ENCODE measurements at regions not wholly inside any gene's neighbourhood (a gene's known extent, or its start where the extent isn't known, plus 50 kb on each side); places are given as distances from the start of the nearest gene placed in this dataset.

DNA sequence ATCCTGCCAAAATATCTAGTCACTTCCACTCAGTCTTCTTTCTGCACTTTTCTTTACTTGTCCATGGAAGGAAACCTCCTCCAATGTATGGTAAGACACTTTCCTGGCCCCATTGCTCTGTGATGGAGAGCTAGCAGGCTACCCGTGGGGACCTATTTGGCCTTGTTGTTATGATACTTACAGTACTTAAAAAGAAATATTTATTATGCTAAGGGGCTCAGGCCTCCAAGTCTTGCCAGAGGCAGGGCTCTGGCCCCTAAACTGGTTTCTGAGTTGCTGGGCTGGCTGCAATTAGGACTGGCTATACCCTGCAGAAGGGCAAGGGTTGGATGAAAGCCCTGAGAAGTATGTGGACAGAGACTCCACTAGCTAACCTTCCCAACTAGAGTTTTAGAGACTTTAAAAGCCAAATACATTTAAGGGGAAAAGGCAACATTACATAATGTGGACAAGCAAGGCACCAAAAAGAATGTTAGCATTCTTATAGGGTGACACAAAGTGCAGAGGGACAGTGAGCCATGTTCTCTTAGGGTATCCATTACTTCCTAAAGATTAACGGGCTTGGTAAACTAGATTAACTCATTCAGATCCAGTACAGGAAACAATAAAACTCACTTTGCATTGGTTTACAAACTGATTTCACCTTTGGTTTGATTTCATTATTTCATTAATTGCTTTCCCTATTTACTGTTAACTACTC lies 84.9 kb upstream of the INHBA start:
- no peak for DNase-seq

DNA sequence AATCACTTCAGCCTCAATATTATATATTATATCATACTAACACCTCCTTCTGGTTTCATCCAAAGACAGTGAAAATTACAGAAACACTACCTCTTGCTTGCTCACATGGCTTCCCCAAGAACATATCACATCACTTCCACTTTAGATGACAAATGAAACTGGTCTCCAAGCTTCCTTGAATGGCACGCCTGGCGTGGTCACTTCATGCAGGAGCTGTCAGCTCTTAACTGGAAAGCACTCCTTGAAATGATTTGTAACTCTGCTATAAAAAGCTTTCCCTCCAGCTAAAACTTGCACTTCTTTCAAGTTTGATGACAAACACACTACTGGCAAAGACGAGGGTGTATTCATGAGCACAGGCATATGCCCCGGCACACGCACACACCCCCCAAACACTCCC lies 84.1 kb upstream of the INHBA start:
- no peak for DNase-seq

GRCh38 chr7:41786404-41786803 lies 83.5 kb upstream of the INHBA start:
- DNase-seq = no peak

DNA sequence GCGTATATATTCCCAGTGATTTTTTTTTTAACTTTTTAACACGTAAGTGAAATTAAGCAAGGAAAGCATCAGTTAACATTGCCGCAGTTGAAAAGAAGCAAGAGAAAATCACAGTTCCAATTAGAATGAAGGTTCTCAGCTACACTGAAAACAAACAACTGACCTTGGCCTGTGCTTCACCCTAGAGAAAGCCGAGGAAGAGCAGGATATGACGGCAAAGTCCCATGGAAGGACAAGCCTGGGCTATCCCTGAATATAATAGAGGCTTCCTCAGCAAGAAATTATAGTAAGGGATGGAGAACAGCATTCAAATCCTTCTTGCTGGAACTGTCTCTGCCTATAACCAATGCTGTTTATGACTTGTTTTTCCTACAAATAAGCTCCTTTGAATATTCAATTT lies 83.0 kb upstream of the INHBA start:
- DNase-seq = no peak

GRCh38 chr7:41785265-41785664 lies 82.4 kb upstream of the INHBA start:
- no peak for DNase-seq

GRCh38 chr7:41779918-41780317 lies 77.0 kb upstream of the INHBA start:
- DNase-seq = no peak

DNA sequence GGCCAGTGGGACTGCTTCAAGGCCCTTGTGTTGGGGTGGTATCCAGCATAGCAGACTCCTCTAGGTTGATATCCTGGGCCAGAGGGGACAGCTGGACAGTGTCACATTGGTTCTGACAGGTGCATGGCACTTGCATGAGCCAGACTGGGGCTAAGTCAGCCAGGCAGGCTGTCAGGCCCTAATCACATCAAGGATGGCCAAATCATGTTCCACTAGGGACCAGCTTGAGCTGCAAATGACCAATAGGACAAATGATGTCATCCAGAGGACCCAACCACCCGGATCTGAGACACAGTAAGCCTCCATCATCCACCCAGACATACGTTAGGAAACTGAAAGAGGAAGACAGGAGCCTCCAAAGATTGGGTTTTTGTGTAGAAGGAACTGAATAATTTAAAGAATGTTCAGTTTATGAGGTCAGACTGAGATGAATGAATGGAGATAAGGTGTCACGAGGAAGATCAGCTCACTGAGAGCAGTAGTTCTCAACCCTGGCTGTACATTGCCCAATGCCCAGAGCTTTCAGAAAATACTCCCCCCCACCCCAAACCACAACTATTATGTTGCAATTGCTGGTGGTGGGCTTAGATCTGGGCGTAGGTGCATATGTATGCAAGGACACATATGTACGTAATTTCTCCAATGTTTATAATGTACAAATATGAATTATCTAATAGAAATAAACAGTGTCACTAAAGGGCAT lies 75.2 kb upstream of the INHBA start:
- no peak for DNase-seq

GRCh38 chr7:41774966-41775365 lies 72.1 kb upstream of the INHBA start:
- no peak for DNase-seq

DNA sequence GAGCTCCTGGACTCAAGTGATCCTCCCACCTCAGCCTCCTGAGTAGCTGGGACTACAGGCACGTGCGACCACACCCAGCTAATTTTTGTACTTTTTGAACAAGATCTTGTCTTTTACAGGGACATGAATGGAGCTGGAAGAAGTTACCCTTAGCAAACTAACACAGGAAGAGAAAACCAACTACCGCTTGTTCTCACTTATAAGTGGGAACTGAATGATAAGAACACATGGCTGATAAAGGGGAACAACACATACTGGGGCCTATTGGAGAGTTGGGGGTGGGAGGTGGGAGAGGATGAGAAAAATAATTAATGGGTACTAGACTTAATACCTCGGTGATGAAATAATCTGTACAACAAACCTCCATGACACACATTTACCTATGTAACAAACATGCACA lies 70.9 kb upstream of the INHBA start:
- no peak for DNase-seq

- no peak for DNase-seq
These were observed 68.8 kb upstream of the INHBA start for GRCh38 chr7:41771717-41772116.

- DNase-seq = no peak
These were observed 66.3 kb upstream of the INHBA start for GRCh38 chr7:41769162-41769561.

DNA sequence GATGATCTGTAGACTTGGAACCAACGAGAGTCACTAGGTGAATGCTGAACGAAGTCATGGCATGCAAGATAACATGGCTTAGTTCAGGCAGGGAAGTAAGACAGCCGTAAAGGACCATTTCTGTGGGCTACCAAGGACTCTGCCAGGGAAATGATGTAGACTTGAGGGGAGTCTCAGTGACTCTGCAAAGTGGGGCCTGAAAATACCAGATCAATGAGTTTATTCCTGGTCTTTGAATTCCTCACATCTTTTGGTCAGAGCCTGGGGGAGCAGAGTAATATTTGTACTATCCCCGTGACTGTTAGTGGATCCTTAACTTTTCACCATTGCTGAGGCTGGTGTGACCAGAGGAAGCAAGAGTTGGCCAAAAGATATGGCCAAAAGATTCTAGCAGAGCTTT lies 60.7 kb upstream of the INHBA start:
- no peak for DNase-seq

- DNase-seq = no peak
These were observed 59.8 kb upstream of the INHBA start for GRCh38 chr7:41762641-41763040.

GRCh38 chr7:41760293-41760692 lies 57.4 kb upstream of the INHBA start:
- no peak for DNase-seq

- DNase-seq = no peak
These were observed 55.4 kb upstream of the INHBA start for GRCh38 chr7:41758321-41758720.

GRCh38 chr7:41756650-41757182 lies 53.8 kb upstream of the INHBA start:
- no peak for DNase-seq

- DNase-seq = no peak
These were observed 52.2 kb upstream of the INHBA start for GRCh38 chr7:41755096-41755495.

DNA sequence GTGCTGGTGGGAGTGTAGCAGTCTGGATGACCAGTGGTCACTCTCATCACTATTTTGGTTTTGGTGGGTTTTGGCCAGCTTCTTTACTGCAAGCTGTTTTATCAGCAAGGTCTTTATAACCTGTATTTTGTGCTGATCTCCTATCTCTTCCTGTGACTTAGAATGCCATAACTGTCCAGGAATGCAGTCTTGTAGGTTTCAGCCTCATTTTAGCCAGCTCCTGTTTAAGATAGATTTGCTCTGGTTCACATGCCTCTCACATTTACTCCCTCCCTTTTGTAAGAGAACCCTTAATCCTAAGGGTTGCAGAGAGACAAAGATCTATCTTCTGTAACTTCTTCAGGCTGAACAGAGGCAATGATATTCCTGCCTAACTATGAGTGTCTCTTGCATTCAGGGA lies 51.2 kb upstream of the INHBA start:
- no peak for DNase-seq
